HUES6 (cell line): ENCODE measurements at regions not wholly inside any gene's neighbourhood (a gene's known extent, or its start where the extent isn't known, plus 50 kb on each side); places are given as distances from the start of the nearest gene placed in this dataset.

ENCODE experiments used
- H3K27ac ChIP-seq: 2 replicates; pipeline ENCODE4 v1.7.0; 2013; ENCODE audit warnings: low read depth, mild to moderate bottlenecking, low read length, inconsistent platforms
- H3K27me3 ChIP-seq: 2 replicates; pipeline ENCODE4 v1.6.1; 2013; ENCODE audit warnings: low read length; ENCODE audit not compliant: control insufficient read depth, insufficient read depth
- H3K36me3 ChIP-seq: 2 replicates; pipeline ENCODE4 v1.6.1; 2013; ENCODE audit warnings: low read length; ENCODE audit not compliant: control insufficient read depth, insufficient read depth
- H3K4me1 ChIP-seq: 2 replicates; pipeline ENCODE4 v1.6.1; 2013; ENCODE audit warnings: low read length; ENCODE audit not compliant: control insufficient read depth, insufficient read depth
- H3K4me3 ChIP-seq: 2 replicates; pipeline ENCODE4 v1.5.1; 2013; ENCODE audit warnings: low read depth, low read length
- H3K9ac ChIP-seq: one replicate; pipeline ENCODE4 v1.6.1; 2013; ENCODE audit warnings: mild to moderate bottlenecking, low read length
- H3K9me3 ChIP-seq: 2 replicates; pipeline ENCODE4 v1.6.1; 2013; ENCODE audit warnings: low read depth, low read length; ENCODE audit not compliant: control insufficient read depth, insufficient read depth

DNA sequence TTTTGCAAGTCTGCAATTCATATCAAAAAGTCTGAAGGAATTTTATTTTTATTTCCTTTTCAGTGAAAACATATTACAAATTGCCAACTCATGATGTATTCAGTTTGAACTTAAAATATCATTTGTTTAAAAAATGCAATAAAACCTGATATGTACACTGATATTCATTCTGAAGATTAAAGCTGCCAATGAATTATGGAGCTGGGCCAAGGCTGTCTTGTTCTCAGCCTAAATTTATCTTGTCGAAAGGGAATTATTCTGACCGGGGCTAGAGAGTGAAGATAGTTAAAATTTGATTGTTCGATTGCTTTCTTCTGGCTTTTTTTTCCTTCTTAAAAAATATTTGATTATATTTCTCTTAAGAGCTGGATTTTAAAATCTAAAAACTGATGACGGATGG, 54.0 kb upstream of the RBFOX1 start:
- Histone ChIP-seq H3K9me3 (no peaks in the 10 kb centered on the region), H3K36me3 (no peaks in the 10 kb centered on the region), H3K4me3 (no peak overlapping the region), H3K27me3 (no peaks in the 10 kb centered on the region; the same call in 1 of the 2 replicates), H3K4me1 (no peaks in the 10 kb centered on the region), H3K9ac (no peak overlapping the region), H3K27ac (no peak overlapping the region)

DNA sequence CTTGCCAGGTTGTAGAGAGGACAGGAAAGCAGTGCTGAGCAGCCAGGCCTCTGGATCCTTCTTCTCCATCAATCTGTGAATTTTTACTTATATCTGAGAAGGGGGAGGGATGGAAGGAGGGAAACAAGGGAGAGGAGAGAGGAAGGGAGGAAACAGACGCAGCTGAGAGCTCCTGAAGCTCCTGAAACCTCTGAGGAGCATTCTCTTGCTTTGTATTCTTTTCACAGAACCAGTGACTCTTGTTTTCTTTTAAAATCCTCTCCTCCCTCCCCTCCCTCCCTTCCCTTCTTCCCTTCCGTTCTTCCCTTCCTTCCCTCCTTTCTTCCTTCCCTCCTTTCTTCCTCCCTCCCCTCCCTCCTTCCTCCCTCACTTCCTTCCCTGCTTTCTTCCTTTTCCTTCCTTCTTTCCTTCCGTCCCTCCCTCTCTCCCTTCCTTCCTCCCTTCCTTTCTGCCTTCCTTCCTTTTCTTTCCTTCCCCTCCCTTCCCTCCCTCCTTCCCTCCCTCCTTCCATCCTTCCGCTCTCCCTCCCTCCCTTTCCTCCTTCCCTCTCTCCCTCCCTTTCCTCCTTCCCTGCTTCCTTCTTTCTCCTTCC, 60.0 kb upstream of the RBFOX1 start:
- H3K27me3 ChIP-seq = no peaks in the 10 kb centered on the region; the same call in 1 of the 2 replicates
- H3K27ac ChIP-seq = no peak overlapping the region
- no peak overlapping the region for H3K4me3 ChIP-seq
- H3K9me3 ChIP-seq = no peaks in the 10 kb centered on the region
- no peaks in the 10 kb centered on the region for H3K36me3 ChIP-seq
- no peak overlapping the region for H3K9ac ChIP-seq
- no peaks in the 10 kb centered on the region; the same call in 1 of the 2 replicates for H3K4me1 ChIP-seq

DNA sequence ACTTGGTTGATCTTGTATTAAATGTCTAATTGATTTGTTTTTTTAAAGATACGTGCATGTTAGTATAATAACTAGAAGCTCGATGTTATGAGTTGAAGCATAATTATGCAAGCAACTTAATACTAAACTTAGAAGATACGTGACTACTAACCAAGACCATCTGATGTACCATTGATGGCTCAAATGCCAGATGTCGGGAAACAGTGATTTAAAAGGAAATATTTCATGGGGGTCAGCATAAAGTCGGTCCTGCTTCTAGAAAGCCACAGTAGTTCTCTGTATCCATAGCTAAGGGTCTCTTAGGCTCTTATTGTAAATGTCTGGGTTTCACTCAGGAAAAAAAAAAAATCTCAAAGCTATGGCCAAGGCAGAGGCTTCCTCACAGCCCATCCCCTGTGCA, 61.2 kb upstream of the RBFOX1 start:
- Histone ChIP-seq H3K36me3 (no peaks in the 10 kb centered on the region), H3K9me3 (no peaks in the 10 kb centered on the region), H3K4me1 (no peaks in the 10 kb centered on the region; the same call in 1 of the 2 replicates), H3K4me3 (no peak overlapping the region), H3K27ac (no peak overlapping the region), H3K9ac (no peak overlapping the region), H3K27me3 (no peaks in the 10 kb centered on the region; the same call in 1 of the 2 replicates)

DNA sequence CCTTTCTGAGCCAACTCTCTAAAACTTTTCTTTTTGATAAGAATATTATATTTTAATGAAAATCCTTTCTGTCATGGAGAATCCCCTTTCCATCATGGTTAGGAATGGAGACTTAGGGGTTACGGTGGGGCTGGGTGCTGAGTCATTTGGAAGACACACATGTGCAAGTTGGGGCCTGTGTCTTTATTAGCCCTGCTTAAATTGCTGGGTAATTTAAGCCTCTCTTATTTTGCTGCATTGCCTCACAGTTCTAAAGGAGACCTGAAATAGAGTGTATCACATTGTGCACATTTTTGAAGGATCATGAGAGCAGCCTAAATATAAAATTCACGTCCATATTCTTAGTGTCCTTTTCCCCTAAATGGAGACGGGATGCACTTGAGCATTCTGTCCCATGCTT, 61.8 kb upstream of the RBFOX1 start:
- H3K4me1 ChIP-seq = no peaks in the 10 kb centered on the region; the same call in 1 of the 2 replicates

DNA sequence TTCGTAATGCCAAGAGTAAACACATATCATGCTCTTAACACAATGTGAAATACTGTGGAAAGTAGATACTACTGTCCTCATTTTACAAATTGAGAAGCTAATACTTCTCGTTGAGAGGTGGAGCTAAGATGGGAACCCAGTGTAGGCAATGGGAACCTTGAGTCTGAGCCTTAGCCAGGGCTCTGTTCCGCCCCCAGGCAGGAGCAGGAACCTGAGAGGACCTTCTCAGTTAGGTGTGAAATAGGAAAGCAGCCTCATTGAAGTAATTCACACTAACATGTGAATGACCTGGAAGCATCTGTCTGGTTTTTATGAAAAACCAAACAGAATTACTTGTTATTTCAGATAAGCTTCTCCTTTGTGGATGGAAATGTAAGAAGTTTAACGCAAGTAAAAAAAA, 62.6 kb upstream of the RBFOX1 start:
- Histone ChIP-seq H3K27ac (no peak overlapping the region), H3K27me3 (no peaks in the 10 kb centered on the region; the same call in 1 of the 2 replicates), H3K36me3 (no peaks in the 10 kb centered on the region), H3K9me3 (no peaks in the 10 kb centered on the region), H3K9ac (no peak overlapping the region), H3K4me3 (no peak overlapping the region), H3K4me1 (no peaks in the 10 kb centered on the region; the same call in 1 of the 2 replicates)

More for the DNA sequence above, 61.8 kb upstream of the RBFOX1 start:
- Histone ChIP-seq H3K9me3 (no peaks in the 10 kb centered on the region), H3K27me3 (no peaks in the 10 kb centered on the region; the same call in 1 of the 2 replicates), H3K27ac (no peak overlapping the region), H3K9ac (no peak overlapping the region), H3K4me3 (no peak overlapping the region), H3K36me3 (no peaks in the 10 kb centered on the region)

DNA sequence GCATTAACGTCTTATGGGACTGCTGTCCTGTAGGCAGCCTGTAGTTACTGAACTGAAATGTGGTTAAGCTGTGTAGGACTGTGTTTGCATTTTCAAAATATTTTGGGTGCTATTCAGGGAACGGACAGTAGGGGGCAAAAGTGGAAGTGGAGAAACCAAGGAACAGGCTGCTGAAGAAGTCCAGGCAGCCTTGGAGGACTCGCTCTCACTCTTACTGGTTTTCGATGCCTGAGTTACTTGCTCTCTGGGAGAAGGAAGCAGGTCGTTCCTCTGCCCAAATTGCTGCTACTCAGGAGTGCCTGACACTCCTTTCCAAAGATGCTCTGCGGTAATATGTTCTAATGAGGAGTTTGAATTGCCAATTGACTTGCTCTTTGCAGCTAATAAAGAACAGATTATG, 64.5 kb upstream of the RBFOX1 start:
- no peak overlapping the region for H3K9ac ChIP-seq
- H3K4me3 ChIP-seq = no peak overlapping the region
- H3K27ac ChIP-seq = no peak overlapping the region
- no peaks in the 10 kb centered on the region; the same call in 1 of the 2 replicates for H3K4me1 ChIP-seq
- no peaks in the 10 kb centered on the region for H3K9me3 ChIP-seq
- no peaks in the 10 kb centered on the region for H3K36me3 ChIP-seq
- no peaks in the 10 kb centered on the region for H3K27me3 ChIP-seq

DNA sequence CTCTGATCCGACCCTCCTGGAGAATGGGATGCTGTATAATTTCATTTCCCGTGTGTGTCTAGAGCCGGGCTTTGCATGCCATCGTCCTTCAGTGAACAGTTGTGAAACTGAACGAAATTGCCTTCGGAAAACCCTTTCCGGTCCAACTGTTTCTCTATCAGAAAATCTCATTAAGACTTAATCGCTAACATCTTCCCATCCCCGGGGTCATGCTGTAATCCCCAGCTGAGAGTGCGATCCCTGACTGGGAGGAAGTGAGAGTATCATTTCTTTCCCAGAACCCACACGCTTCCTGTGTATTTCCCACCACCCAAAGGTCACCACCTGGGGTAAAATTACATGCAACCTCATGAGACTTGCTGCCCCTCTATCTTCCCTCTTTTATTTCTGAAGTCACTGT, 75.6 kb upstream of the RBFOX1 start:
- no peaks in the 10 kb centered on the region for H3K9me3 ChIP-seq
- H3K4me1 ChIP-seq = no peaks in the 10 kb centered on the region
- no peak overlapping the region for H3K27ac ChIP-seq
- no peaks in the 10 kb centered on the region for H3K36me3 ChIP-seq
- H3K27me3 ChIP-seq = peaks cover 13% of the 10 kb centered on the region
- H3K4me3 ChIP-seq = no peak overlapping the region
- no peak overlapping the region for H3K9ac ChIP-seq

DNA sequence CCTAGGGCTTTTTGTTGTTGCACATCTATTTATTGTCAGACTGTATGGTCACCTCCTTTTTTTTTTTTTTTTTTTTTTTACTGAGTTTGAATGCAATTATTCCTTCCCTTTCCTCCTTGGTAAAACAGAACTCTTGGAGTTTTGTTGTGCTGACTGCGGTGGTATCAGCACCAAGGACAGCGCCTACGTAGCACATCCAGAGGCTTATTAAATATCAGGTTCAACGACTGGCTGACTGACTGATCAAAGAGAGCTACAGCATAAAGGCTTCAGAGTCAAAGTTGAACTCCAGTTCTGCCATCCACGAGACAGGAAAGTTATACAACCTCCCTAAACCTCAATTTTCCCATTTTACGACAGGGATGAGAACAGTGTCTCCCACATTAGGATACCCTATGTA, 86.1 kb upstream of the RBFOX1 start:
- Histone ChIP-seq H3K4me3 (no peak overlapping the region), H3K27me3 (peaks cover 5% of the 10 kb centered on the region; the same call in 1 of the 2 replicates), H3K9ac (no peak overlapping the region), H3K9me3 (no peaks in the 10 kb centered on the region), H3K36me3 (no peaks in the 10 kb centered on the region), H3K27ac (no peak overlapping the region), H3K4me1 (no peaks in the 10 kb centered on the region)

DNA sequence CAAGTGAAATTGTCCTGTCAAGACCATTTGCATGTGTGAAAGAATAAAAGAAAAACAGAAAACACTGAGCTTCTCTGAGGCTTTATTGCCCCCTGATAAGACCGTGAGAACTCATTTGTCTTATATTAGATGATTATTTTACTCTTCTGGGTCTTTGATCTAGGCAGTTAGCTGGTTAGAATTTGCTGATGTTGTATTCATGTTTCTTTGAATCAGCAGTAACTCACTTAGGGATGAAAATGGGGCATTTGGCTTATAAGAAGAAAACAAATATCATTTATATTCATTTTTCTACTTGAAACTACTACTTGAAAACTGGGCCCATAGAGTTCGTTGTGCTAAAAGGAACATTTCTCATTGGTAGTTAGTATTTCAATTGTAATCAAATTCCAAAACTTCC, 93.1 kb upstream of the RBFOX1 start:
- H3K27me3 ChIP-seq = no peaks in the 10 kb centered on the region
- no peak overlapping the region for H3K4me3 ChIP-seq
- no peaks in the 10 kb centered on the region for H3K9me3 ChIP-seq
- no peak overlapping the region for H3K27ac ChIP-seq
- no peaks in the 10 kb centered on the region for H3K36me3 ChIP-seq
- no peak overlapping the region for H3K9ac ChIP-seq
- peaks cover 11% of the 10 kb centered on the region; the same call in 1 of the 2 replicates for H3K4me1 ChIP-seq

DNA sequence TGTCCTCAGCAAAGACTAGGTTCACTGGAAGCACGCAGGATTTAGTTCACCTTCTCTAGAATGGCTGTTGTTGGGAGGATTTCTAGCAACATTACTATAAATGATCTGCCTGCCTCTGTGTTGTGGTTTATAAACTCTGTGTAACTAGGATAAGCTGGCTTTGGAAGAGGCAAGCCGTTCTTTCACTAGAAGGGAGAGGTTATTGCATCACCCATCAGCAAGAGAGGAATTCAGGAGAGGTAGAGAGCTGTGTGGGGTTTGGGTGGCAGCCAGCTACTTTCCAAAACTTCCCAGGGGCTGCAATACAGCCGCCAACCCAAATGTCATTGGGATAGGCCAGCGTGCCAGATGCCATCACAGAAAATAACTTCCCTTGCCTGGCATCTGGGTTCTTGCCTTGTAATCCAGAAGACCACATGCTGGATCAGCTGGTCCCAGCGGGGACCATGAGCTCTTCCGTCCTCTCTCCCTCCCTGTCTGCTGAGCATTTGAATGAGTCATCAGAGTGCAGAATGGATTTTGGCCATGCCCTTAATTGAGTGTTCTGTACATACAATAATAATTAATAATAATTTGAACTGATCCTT, 95.7 kb upstream of the RBFOX1 start:
- Histone ChIP-seq H3K4me3 (no peak overlapping the region), H3K4me1 (peaks cover 11% of the 10 kb centered on the region; the same call in 1 of the 2 replicates), H3K27ac (no peak overlapping the region), H3K27me3 (no peaks in the 10 kb centered on the region), H3K9ac (no peak overlapping the region), H3K36me3 (no peaks in the 10 kb centered on the region), H3K9me3 (no peaks in the 10 kb centered on the region)

DNA sequence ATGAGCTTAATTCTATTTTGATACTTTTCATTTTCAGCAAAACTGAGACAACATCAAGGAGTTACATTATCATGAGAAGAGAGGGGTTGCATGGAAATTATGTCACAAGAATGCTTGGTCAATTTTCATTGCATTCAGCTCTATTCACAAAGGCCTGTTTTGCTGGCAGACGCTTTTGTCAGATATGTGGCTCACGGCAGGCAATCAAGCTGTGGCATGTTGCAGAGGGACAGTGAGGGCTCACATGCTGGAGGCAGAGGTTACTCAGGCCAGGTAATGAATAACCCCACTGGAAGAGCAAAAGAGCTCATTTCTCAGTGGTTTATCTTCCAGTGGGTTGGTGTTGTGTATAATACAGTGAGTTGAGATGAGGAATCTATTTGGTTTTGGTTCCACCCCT, 98.7 kb upstream of the RBFOX1 start:
- Histone ChIP-seq H3K27ac (no peak overlapping the region), H3K36me3 (no peaks in the 10 kb centered on the region), H3K9me3 (no peaks in the 10 kb centered on the region), H3K9ac (no peak overlapping the region), H3K4me3 (no peak overlapping the region), H3K4me1 (peaks cover 4% of the 10 kb centered on the region; the same call in 1 of the 2 replicates), H3K27me3 (peaks cover 15% of the 10 kb centered on the region; the same call in 1 of the 2 replicates)
